ENCODE measurements at regions not wholly inside any gene's neighbourhood (a gene's known extent, or its start where the extent isn't known, plus 50 kb on each side); places are given as distances from the start of the nearest gene placed in this dataset.

- no peak for TF ChIP-seq POLR2A (IDR thresholded peaks at IDR 0.05)
- TF ChIP-seq CTCF (IDR thresholded peaks at IDR 0.05): no peak
- intact Hi-C loops (cut with DNase I; ENCODE audit: low total_unique reads): no loop called here
- no peaks in the 10 kb centered on the region for H3K4me1 ChIP-seq
- H3K27ac ChIP-seq: no peak overlapping the region
- no peaks in the 10 kb centered on the region for H3K36me3 ChIP-seq
- DNase-seq: no peak
- no peaks in the 10 kb centered on the region for H3K9me3 ChIP-seq
- no peak overlapping the region for H3K4me3 ChIP-seq
- no peaks in the 10 kb centered on the region for H3K27me3 ChIP-seq
Observed at GRCh38 chr2:144275340-144275739, 244.6 kb downstream of the ZEB2 start.

GRCh38 chr2:144274131-144274530 lies 245.8 kb downstream of the ZEB2 start:
- H3K36me3 ChIP-seq: no peaks in the 10 kb centered on the region
- no peaks in the 10 kb centered on the region for H3K9me3 ChIP-seq
- H3K4me1 ChIP-seq: no peaks in the 10 kb centered on the region
- no peak overlapping the region for H3K27ac ChIP-seq
- intact Hi-C loops (cut with DNase I; ENCODE audit: low total_unique reads): no loop called here
- H3K4me3 ChIP-seq: no peak overlapping the region
- no peak for TF ChIP-seq CTCF (IDR thresholded peaks at IDR 0.05)
- no peak for TF ChIP-seq POLR2A (IDR thresholded peaks at IDR 0.05)
- no peak for DNase-seq
- H3K27me3 ChIP-seq: no peaks in the 10 kb centered on the region

- H3K27me3 ChIP-seq: no peaks in the 10 kb centered on the region
- TF ChIP-seq CTCF (IDR thresholded peaks at IDR 0.05) (no peak), POLR2A (IDR thresholded peaks at IDR 0.05) (no peak)
- H3K36me3 ChIP-seq: no peaks in the 10 kb centered on the region
- no peak overlapping the region for H3K4me3 ChIP-seq
- intact Hi-C loops (cut with DNase I; ENCODE audit: low total_unique reads): no loop called here
- no peak overlapping the region for H3K27ac ChIP-seq
- no peaks in the 10 kb centered on the region for H3K9me3 ChIP-seq
- H3K4me1 ChIP-seq: no peaks in the 10 kb centered on the region
- no peak for DNase-seq
Observed at GRCh38 chr2:144270951-144271350, 249.0 kb downstream of the ZEB2 start.

- no peaks in the 10 kb centered on the region for H3K36me3 ChIP-seq
- no peaks in the 10 kb centered on the region for H3K4me1 ChIP-seq
- no peaks in the 10 kb centered on the region for H3K27me3 ChIP-seq
- H3K4me3 ChIP-seq: no peak overlapping the region
- TF ChIP-seq CTCF (IDR thresholded peaks at IDR 0.05): no peak
- TF ChIP-seq POLR2A (IDR thresholded peaks at IDR 0.05): no peak
- intact Hi-C loops (cut with DNase I; ENCODE audit: low total_unique reads): no loop called here
- no peak overlapping the region for H3K27ac ChIP-seq
- no peak for DNase-seq
- no peaks in the 10 kb centered on the region for H3K9me3 ChIP-seq
Observed at GRCh38 chr2:144268036-144268678, 251.8 kb downstream of the ZEB2 start.

- no peaks in the 10 kb centered on the region for H3K36me3 ChIP-seq
- no peaks in the 10 kb centered on the region for H3K4me1 ChIP-seq
- H3K9me3 ChIP-seq: no peaks in the 10 kb centered on the region
- intact Hi-C loops (cut with DNase I; ENCODE audit: low total_unique reads): no loop called here
- H3K4me3 ChIP-seq: no peak overlapping the region
- no peaks in the 10 kb centered on the region for H3K27me3 ChIP-seq
- no peak for DNase-seq
- H3K27ac ChIP-seq: no peak overlapping the region
- TF ChIP-seq CTCF (IDR thresholded peaks at IDR 0.05) (no peak), POLR2A (IDR thresholded peaks at IDR 0.05) (no peak)
Observed at GRCh38 chr2:144267239-144267638, 252.7 kb downstream of the ZEB2 start.

Data from uterus (tissue), 3 donors.